GM12878 (cell line): ENCODE measurements at regions not wholly inside any gene's neighbourhood (a gene's known extent, or its start where the extent isn't known, plus 50 kb on each side); places are given as distances from the start of the nearest gene placed in this dataset.

Source experiments
- ATAC-seq: fragments of 200-7000 bp; cut with Tn5 transposase; 3 replicates; pipeline ENCODE4 v1.9.1; 2020; ENCODE audit warnings: mild to moderate bottlenecking, moderate library complexity
- BruUV-seq: library from RNA; stranded (reverse); fragments of 400-500 nt; replicated peaks from 2 replicates; lab custom pipeline; 2021; lab: Mats Ljungman, UMichigan
- CTCF ChIA-PET: fragments of 300-600 bp; sonication (Branson Sonifier 250); formaldehyde crosslinking; extraction: SDS; loops from one replicate; lab custom pipeline; 2021; ENCODE audit warnings: inconsistent platforms; lab: Yijun Ruan, JAX
- POLR2A ChIA-PET: fragments of 350-600 bp; formaldehyde crosslinking; extraction: SDS; loops from one replicate; lab custom pipeline; 2021; ENCODE audit warnings: inconsistent platforms; lab: Charles Lee
- RAD21 ChIA-PET: fragments of 300-600 bp; sonication (Branson Sonifier 250); formaldehyde crosslinking; loops from one replicate; lab custom pipeline; 2023; ENCODE audit warnings: antibody characterized with exemption; ENCODE audit not compliant: unreplicated experiment; lab: Charles Lee
- SMC1A ChIA-PET: fragments of 300-600 bp; sonication (Branson Sonifier 250); formaldehyde crosslinking; loops from one replicate; lab custom pipeline; 2023; ENCODE audit not compliant: unreplicated experiment, uncharacterized antibody; lab: Charles Lee
- DNase-seq: peaks from one replicate; pipeline ENCODE4 v3.0.0-alpha.2; 2011; ENCODE audit warnings: low read depth, low spot score
- FAIRE-seq: peaks from 3 replicates; lab custom pipeline; 2011; peaks lifted over from hg19 to GRCh38; lab: Jason Lieb, UNC
- H2AFZ ChIP-seq: 2 replicates; pipeline ENCODE4 v1.6.0; 2011; ENCODE audit warnings: low read depth, low read length, control low read depth; ENCODE audit not compliant: control insufficient read depth
- H3K27ac ChIP-seq: 2 replicates; pipeline ENCODE4 v1.5.1; 2011; ENCODE audit warnings: control low read depth; ENCODE audit not compliant: control insufficient read depth, insufficient read depth
- H3K27me3 ChIP-seq, 2 experiments: replicated peaks in 1 of 2; 2 replicates each; pipeline versions ENCODE4 v1.6.0 to v1.6.1; 2011; ENCODE audit warnings: low read length in 1 of 2; ENCODE audit not compliant: control insufficient read depth in 2 of 2, insufficient read depth in 2 of 2
- H3K36me3 ChIP-seq, 2 experiments: 2 replicates each; pipeline ENCODE4 v1.5.1; 2011; ENCODE audit warnings: low read length in 1 of 2; ENCODE audit not compliant: control insufficient read depth in 2 of 2, insufficient read depth in 2 of 2
- H3K4me1 ChIP-seq: 2 replicates; pipeline ENCODE4 v1.6.1; 2011; ENCODE audit warnings: mild to moderate bottlenecking, low read length, moderate library complexity, mixed read lengths; ENCODE audit not compliant: control insufficient read depth, insufficient read depth
- H3K4me2 ChIP-seq: 2 replicates; pipeline ENCODE4 v1.6.0; 2011; ENCODE audit warnings: control low read depth; ENCODE audit not compliant: control insufficient read depth, insufficient read depth
- H3K4me3 ChIP-seq: fragments of 200-600 bp; sonication (generic); 2 replicates; pipeline ENCODE4 v1.5.1; 2016
- H3K79me2 ChIP-seq: 2 replicates; pipeline ENCODE4 v1.6.0; 2011; ENCODE audit warnings: low read length; ENCODE audit not compliant: control insufficient read depth, insufficient read depth
- H3K9ac ChIP-seq: 2 replicates; pipeline ENCODE4 v1.8.0; 2011; ENCODE audit warnings: low read length, control low read depth, mixed read lengths; ENCODE audit not compliant: control insufficient read depth, insufficient read depth
- H3K9me3 ChIP-seq: replicated peaks from 3 replicates; pipeline ENCODE4 v1.5.1; 2011; ENCODE audit warnings: mild to moderate bottlenecking, low read length; ENCODE audit not compliant: control insufficient read depth, insufficient read depth
- H4K20me1 ChIP-seq: 2 replicates; pipeline ENCODE4 v1.6.0; 2011; ENCODE audit not compliant: control insufficient read depth, insufficient read depth
- CBFB ChIP-seq: IDR thresholded peaks from 2 replicates; pipeline ENCODE4 v1.6.1; 2016; ENCODE audit warnings: antibody characterized with exemption, low read depth
- CEBPB ChIP-seq, 2 experiments: fragments of 150-350 bp in 1 of 2; IDR thresholded peaks; 2 replicates each; pipeline ENCODE4 v1.6.1; 2012 to 2014; ENCODE audit warnings: low read depth in 2 of 2, low read length in 2 of 2, borderline replicate concordance in 1 of 2, inconsistent platforms in 1 of 2
- CEBPZ ChIP-seq: fragments of 150-350 bp; IDR thresholded peaks from 2 replicates; pipeline ENCODE4 v1.6.1; 2016; ENCODE audit warnings: low read depth, low read length
- CHD1 ChIP-seq: IDR thresholded peaks from 2 replicates; pipeline ENCODE4 v1.6.1; 2012; ENCODE audit warnings: low read depth, low read length, improper control_type of control experiment
- DPF2 ChIP-seq: fragments of 450-650 bp; IDR thresholded peaks from 2 replicates; pipeline ENCODE4 v1.6.1; 2017; ENCODE audit warnings: mild to moderate bottlenecking
- IKZF2 ChIP-seq, 2 experiments: fragments of 450-650 bp; IDR thresholded peaks; 2 replicates each; pipeline ENCODE4 v1.6.1; 2017; ENCODE audit warnings: mild to moderate bottlenecking in 2 of 2, moderate library complexity in 2 of 2
- IRF5 ChIP-seq: fragments of 450-650 bp; IDR thresholded peaks from 2 replicates; pipeline ENCODE4 v1.6.1; 2017; ENCODE audit warnings: borderline replicate concordance
- JUND ChIP-seq: IDR thresholded peaks from 2 replicates; pipeline ENCODE4 v1.6.1; 2012; ENCODE audit warnings: low read depth, mild to moderate bottlenecking, low read length, improper control_type of control experiment, moderate library complexity
- MTA2 ChIP-seq: fragments of 450-650 bp; IDR thresholded peaks from 2 replicates; pipeline ENCODE4 v1.6.1; 2016; ENCODE audit warnings: low read depth, mild to moderate bottlenecking, moderate library complexity
- MXI1 ChIP-seq: fragments of 150-350 bp; IDR thresholded peaks from 2 replicates; pipeline ENCODE4 v1.6.1; 2011; ENCODE audit warnings: low read depth, mild to moderate bottlenecking, inconsistent platforms, low read length, improper control_type of control experiment
- MYC ChIP-seq: IDR thresholded peaks from 2 replicates; pipeline ENCODE4 v1.6.1; 2011; ENCODE audit warnings: mild to moderate bottlenecking, low read length, moderate library complexity, inconsistent platforms; ENCODE audit not compliant: insufficient read depth, insufficient replicate concordance, insufficient read length, severe bottlenecking
- POLR2AphosphoS2 ChIP-seq: IDR thresholded peaks from 2 replicates; pipeline ENCODE4 v1.6.1; 2011; ENCODE audit warnings: low read depth, mild to moderate bottlenecking, low read length, improper control_type of control experiment, moderate library complexity
- SKIL ChIP-seq: fragments of 450-650 bp; IDR thresholded peaks from 2 replicates; pipeline ENCODE4 v1.6.1; 2017; ENCODE audit warnings: mild to moderate bottlenecking, low read depth, inconsistent platforms; ENCODE audit not compliant: poor library complexity, severe bottlenecking
- ZBTB33 ChIP-seq: fragments of 450-650 bp; IDR thresholded peaks from 2 replicates; pipeline ENCODE4 v1.6.1; 2017; ENCODE audit warnings: mild to moderate bottlenecking
- WGBS: methylation state at CpG from one replicate; pipeline ENCODE4 v1.1.6; 2016; ENCODE audit warnings: low lambda C conversion rate; ENCODE audit not compliant: insufficient replicate concordance, insufficient coverage; ENCODE audit errors: missing lambda C conversion rate; 5-methylcytosine and 5-hydroxymethylcytosine counted together
- in situ Hi-C: fragments of 300-500 bp; cut with MboI; formaldehyde crosslinking; loops from 9 replicates; pipeline ENCODE4 v1.14.3; 2018; ENCODE audit warnings: mixed read lengths
- intact Hi-C: fragments of 100-400 bp; cut with micrococcal nuclease; formaldehyde crosslinking; loops from one replicate; pipeline ENCODE4 v1.14.2; 2022; ENCODE audit not compliant: unreplicated experiment

- FAIRE-seq = no peak
These were observed 283.2 kb upstream of the SUCLG2 start for GRCh38 chr3:67937498-67938118.

More at GRCh38 chr3:67937498-67938118, 283.2 kb upstream of the SUCLG2 start:
- H2AFZ ChIP-seq = no peak overlapping the region
- intact Hi-C loops (no loop called here), in situ Hi-C loops (no loop called here)
- no peaks in the 10 kb centered on the region for H3K27me3 ChIP-seq
- no peak overlapping the region for H3K9ac ChIP-seq
- POLR2A ChIA-PET = no interaction called here
- SMC1A ChIA-PET = no interaction called here
- H3K36me3 ChIP-seq = no peaks in the 10 kb centered on the region
- no peaks in the 10 kb centered on the region for H4K20me1 ChIP-seq
- no peaks in the 10 kb centered on the region for H3K4me1 ChIP-seq
- RAD21 ChIA-PET = no interaction called here
- no peaks in the 10 kb centered on the region for H3K9me3 ChIP-seq
- no peaks in the 10 kb centered on the region for H3K79me2 ChIP-seq
- no peak overlapping the region for H3K27ac ChIP-seq
- CTCF ChIA-PET = no interaction called here
- ATAC-seq = no peak
- TF ChIP-seq MYC = no peak
- TF ChIP-seq POLR2AphosphoS2 = no peak
- no peak for TF ChIP-seq CBFB
- TF ChIP-seq DPF2 = no peak
- TF ChIP-seq SKIL = no peak
- TF ChIP-seq ZBTB33 = no peak
- TF ChIP-seq JUND = no peak
- TF ChIP-seq CHD1 = no peak
- no peak for TF ChIP-seq IRF5
- TF ChIP-seq IKZF2 (IDR thresholded peaks at IDR 0.05) = no peak
- TF ChIP-seq MXI1 = no peak
- TF ChIP-seq CEBPB (IDR thresholded peaks at IDR 0.05; ENCODE audit: borderline replicate concordance in 1 of 2, low read depth in 2 of 2, low read length in 2 of 2) = no peak
- TF ChIP-seq MTA2 = no peak
- no peak for TF ChIP-seq CEBPZ
- H3K4me2 ChIP-seq = no peak overlapping the region
- no TSS peak for BruUV-seq
- H3K4me3 ChIP-seq = no peak overlapping the region
- DNase-seq = no peak
- WGBS = 76% methylated on average over 1 of the region's 1 CpG
